IPS-NIHi7 (cell line): ENCODE measurements at regions not wholly inside any gene's neighbourhood (a gene's known extent, or its start where the extent isn't known, plus 50 kb on each side); places are given as distances from the start of the nearest gene placed in this dataset.

Source experiments
- DNase-seq: peaks from one replicate; pipeline ENCODE4 v3.0.0; 2012; ENCODE audit warnings: mixed read lengths; ENCODE audit errors: extremely low spot score

DNA sequence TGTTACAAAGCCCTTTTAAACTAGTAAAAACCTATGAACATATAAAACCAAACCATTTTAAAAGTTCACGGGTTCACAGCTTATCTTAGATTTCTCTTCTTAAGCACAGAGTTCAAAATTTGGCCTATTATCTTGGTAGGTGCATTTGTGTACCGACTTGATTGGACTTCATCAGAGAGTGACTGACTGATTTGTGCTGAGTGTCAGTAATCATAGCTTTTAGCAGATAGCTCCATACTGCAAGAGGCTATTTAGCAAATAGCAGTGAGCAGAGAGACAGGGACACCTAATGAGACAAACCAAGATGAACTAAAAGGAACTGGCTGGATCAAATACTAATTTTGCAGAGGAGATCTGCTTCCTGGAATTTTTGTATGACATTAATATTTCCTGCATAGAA, 274.5 kb downstream of the PRR16 start:
- no peak for DNase-seq

DNA sequence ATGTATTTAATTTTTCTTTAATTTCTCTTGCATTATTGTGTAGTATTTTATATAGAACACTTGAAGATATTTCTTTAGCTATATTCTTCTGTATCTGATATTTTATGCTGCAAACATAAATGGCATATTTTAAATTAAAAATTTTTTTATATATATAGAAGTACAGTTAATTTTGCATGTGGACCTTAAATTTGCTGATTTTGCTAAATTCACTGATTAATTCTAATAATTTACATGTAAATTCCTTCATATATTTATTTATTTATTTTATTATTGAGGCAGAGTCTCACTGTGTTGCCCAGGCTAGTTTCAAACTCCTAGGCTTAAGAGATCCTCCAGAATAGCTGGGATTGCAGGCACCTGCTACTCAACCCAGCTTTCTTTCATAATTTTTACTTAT, 276.9 kb downstream of the PRR16 start:
- DNase-seq, result no peak

DNA sequence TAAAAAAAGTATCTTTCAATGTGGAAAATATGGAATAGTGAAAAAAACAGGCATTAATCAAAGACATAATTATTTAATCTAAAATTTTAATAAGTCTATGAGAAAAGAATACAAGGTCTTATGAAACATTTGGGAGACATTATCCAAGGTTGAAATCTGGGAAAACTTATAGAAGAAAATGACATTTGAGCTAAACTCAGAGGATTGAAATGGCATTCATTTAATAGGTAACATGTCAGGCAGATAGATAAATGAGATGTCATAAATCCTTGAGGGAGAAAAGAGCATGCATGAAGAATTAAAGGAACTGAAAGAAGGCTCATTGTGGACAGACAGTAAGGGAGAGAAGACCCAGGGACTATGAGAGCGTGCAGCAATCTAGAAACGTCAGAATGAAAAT, 284.4 kb downstream of the PRR16 start:
- DNase-seq, result no peak

DNA sequence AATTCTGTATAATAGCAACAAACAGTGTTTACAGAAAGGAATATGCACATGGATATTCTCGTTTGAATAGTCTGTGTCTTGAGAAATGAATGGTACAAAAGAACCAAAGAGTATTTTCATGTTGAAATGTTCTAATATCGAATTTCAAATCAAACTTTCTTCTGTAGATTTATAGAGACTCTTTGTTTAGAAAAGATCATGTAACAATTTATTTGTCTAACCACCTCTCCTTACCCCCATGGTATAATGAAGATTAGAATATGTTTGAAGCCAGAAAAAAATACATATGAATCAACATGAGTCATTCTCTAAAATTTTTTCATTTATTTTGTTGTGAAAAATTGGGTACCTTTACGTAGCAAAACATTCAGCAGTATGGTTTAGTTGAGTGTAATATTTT, 285.6 kb downstream of the PRR16 start:
- no peak for DNase-seq

DNA sequence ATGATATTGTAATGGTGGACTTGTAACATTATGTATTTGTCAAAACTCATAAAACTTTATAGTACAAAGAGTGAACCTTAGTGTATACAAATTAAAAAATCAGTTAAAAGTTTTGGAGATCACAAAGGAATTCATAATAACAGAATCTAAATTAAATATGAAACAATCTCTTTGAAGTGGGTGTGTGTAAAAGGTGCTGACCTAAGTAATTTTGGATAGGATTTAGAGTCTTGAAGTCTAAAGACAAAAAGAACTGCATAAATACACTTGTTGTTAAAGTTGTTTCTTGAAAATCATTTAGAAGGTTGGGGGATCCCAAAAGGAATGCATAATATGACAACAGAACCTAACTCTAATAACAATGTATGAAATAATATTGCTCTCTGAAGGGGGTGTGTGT, 295.5 kb downstream of the PRR16 start:
- no peak for DNase-seq

DNA sequence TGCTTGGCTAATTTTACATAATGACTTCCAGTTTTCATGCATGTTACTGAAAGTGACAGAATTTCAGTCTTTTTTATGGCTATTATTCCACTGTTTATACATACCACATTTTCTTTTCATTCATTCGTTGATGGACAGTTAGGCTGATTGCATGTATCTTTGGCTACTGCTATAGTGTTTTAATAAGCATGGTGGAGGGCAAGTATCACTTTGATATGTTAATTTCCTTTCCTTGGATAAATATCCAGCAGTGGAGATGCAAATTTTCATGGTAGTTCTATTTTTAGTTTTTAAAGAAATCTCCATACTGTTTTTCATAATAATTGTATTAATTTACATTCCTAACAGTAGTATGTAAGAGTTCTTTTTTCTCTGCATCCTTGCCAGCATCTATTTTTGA, 297.9 kb downstream of the PRR16 start:
- DNase-seq, result no peak

DNA sequence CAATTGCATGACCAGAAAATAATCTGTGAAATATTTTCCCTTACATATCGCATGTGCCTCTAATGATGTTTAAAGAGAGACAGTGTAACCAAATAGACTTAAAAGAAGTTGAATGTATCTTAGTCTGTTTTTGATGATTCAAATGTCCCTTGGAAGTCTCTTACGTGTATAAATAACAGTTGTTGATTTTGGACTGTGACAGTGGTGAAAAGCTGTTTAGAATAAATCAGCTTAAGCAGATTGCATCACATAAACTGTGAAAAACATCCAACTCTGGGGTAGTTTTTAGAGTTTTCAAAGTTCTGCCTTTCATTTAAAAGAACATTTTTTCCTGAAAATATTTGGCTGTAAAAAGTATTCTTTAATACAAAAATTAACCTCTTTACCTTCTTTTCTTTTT, 301.1 kb downstream of the PRR16 start:
- no peak for DNase-seq

DNA sequence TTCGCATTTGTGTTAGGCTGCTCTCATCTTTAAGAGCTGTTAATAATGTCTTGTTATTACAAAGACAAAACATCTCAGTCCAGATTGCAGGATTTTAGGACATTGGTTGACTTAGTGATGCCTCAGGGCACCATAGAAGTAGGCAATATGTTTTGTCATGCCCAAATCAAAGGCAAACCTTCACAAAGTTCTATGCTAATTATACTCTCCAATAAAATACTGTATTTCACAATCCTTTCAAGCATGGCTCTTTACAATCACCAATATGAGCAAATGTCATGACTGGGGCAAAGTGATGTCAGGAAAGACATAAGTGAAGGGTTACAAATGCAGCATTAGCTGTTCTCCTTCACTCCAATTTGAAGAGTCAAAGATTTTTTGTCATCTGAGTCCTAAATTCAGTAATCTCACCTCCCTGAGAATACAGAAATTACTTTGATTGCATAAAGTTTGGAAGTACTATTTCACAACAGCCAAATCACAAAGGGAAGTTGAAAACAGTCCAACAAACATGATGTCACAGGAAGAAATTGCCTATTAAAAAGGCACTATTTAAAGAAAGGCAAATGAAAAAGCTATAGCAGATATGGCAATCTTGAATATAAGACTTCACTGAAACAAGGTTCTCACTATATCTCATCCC, 303.2 kb downstream of the PRR16 start:
- no peak for DNase-seq

DNA sequence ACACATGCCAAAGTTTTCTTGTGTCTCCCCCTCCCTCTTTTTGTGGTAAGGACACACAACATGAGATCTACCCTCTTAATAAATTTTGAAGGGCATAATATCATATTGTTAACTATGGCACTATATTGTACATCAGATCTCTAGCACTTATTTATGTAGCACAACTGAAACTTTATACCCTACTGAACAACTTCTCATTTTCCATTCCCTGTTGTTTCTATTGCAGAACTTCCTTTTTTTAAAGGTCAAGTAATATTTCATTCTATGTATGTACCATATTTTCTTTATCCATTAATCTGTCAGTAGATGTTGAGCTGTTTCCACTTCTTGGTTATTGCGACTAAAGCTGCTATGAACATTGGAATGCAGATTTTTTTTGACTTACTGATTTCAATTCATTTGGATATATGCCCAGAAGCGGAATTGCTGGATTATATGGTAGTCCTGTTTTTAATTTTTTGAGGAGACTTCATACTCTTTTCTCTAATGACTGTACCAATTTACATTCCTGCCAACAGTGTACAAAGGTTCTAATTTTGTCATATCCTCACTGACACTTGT, 305.3 kb downstream of the PRR16 start:
- no peak for DNase-seq

DNA sequence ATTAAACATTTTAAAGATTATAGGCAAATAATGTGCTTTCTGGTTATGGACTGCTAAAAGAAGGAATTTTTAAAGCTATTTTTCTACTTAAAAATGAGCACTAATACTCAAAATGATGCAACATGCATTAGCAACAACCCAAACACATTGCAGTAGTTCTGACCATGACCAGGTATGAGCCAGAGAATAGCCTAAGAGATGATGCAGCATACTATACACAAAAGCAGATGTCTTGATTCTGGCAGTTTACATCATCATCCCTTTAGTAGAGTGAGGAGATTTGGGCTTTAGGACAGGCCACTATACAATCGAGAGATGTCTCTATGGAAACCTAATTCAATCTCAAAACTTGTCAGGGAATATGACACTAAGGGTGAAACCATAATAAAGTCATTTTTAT, 307.1 kb downstream of the PRR16 start:
- DNase-seq, result no peak

DNA sequence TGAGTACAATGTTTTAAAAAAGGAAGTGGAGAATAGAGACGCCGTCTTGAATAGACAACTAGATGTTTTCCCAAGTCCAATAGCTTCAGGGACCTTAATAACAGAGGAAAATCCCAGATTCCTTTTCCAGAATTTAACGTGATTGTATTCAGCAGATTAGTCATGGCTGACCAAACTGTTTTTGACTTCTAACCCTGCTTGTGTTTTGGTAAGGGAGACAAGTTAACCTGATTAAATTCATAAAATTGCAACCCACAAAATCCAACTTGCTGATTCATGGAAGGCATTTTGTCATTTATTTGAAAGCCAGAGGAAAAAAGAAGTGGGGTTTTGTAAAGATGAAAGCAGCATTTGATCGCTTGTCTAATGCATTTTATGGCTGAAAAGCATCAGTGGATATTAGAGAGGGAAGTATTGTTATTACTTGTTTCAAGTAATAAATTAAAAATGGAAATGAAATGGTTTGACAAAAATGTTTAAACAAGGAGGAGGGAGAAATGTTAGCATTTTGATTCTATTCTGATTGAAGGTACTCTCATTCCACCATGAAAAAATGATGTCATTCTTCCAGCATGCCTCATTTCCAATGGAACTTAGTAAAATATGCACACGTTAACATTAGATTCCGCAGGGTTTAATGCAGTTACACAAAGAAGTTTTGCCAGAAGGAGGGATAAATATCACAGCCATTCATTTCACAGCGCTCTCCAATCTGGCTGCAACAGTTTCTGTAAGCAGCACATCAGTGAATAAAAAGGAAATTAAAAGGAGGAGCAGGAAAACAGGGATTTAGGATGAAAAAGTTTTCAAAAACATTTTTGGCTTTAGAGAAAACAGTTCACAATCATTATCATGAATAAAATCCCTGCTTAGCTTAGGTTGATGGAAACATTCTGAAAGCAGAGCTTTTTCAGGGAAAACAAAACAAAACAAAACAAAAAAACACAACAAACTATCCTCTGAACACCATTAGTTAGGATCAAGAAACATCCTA, 314.7 kb downstream of the PRR16 start:
- DNase-seq, result no peak

DNA sequence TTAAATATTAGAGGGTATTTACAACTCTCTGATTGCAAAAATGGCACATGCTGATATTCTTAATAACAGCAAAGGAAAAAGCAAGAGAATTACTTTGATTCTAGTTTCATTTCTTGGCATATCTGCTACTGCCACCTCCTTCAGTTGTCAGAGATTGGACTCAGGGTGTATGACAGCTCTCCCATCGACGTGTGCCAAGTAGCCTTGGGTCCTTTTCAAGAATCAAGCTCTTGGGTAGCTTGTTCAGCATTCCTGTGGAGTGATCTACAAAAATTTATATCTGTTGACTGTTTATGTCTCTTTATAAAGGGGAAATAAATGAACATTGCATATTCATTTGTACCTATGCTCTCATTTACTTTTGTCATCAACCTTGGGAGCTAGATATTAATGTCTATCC, 315.6 kb downstream of the PRR16 start:
- no peak for DNase-seq

DNA sequence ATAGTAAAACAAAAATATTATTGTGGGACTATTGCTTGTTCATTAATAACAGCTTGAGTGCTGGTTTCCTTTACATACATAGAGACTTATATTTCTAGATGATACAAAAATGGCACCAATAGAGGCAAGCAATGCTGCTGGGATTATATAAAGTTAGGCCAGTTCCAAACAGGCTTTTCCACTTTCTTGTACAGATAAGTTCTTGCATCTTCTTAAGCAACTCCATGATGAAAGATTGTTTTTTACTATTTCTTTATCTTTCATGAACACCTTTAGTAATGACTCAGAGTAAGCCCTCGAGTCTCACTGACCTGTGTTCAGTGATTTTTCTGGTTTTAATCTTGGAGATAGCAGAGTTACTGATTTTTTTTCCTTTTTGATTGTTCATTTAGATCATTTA, 324.4 kb downstream of the PRR16 start:
- no peak for DNase-seq

DNA sequence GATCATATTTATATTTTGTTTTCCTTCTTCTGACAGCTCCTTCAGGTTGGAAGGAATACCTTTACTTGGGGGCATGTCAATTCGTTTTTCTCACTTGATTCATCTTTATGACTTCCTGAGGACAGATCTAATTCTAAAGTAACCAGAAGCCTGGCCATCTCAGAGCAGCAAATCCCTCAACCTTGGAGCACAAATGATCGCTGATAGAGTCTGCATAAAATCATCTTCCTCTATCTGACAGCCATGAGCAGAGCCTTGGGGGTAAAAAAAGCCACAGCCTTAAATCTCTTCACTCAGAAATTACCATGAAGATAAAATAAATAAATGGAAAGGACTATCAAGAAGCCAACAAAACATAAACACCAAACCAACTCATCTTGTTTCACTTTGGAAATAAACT, 325.8 kb downstream of the PRR16 start:
- DNase-seq, result no peak

DNA sequence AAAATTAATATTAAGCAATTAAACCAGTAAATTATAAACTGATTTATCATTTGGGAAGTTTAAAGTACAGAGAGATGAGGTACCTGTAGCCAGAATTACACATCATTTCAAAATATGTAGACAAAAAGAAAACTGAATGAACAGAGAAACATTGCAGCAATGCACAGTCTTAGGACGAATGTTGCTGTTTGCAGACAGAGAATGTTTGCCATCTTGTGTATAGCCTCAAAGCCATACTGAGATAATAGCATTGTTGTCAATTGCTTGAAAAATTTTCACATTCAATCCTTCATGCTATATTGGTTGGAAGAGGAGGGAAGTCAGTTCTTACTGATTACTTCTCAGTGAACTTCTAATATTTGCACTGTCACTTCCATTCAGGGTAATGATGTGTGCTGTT, 326.2 kb downstream of the PRR16 start:
- DNase-seq, result no peak

DNA sequence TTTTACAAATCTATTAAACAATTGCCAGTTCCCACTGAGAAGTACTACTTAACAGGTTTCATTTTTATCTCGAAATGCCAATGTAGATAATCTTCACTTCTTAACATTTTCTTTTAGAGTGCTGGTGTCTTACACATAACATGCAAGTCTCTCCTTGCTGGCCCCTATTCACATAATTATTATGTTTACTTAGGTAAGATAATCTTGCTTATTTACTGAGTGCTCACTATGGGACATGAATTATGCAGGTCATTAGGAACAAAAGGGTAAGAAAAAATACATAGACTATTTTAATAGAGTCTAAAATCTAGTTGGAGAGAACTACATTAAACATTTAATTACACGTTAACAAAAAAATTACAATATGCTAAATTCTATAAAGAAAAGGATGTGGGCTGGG, 328.4 kb downstream of the PRR16 start:
- no peak for DNase-seq

DNA sequence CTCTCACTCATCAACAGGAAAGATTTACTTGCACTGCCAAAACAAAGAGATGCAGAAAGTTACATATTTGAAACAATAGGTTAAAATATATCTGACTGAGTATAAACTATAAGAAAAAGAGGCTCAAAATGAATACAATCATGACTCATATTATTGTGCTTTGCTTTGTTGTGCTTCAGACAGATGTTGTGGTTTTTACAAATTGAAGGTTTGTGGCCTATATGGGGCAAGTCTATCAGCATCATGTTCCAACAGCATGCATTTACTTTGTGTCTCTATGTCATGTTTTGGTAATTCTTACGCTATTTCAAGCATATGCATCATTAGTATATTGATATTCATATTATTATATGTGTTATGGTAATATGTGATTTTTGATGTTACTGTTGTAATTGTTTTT, 330.0 kb downstream of the PRR16 start:
- DNase-seq, result no peak

DNA sequence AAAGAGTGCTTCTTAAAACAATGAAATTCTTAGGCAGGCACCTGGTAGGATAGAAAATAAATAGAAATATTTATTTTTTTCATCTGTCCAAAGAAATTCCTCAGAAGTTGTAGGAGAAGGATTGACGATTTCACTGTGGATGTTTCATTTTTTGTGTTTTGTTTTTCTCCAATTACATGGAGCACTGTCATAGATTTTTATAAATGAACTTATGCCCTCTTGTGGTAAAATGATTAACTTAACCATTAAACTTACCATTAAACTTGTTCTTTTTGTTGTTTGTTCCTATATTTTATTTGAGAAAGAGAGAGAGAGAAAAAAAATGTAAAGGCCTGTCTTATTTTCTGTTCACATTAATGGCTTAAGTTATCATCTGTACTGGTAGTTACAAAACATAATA, 339.2 kb downstream of the PRR16 start:
- DNase-seq, result no peak

DNA sequence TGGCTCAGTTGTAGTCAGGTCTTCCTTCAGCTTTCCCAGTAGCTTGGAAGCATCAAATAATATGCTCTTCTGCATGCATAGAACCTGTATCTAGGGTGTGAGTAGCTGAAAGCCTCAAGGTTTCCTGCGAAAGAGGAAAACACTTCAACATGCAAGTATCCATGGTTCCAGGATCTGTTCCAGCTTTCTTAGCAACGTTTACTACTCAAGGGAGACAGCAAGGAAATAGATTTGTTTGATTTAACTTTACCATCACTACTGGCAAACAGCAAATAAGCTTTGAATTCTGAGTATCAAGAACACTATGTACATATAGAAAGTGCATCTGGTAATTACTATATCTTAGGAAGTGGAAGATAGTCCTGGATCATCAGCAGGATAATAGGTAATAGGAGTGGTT, 341.0 kb downstream of the PRR16 start:
- no peak for DNase-seq

DNA sequence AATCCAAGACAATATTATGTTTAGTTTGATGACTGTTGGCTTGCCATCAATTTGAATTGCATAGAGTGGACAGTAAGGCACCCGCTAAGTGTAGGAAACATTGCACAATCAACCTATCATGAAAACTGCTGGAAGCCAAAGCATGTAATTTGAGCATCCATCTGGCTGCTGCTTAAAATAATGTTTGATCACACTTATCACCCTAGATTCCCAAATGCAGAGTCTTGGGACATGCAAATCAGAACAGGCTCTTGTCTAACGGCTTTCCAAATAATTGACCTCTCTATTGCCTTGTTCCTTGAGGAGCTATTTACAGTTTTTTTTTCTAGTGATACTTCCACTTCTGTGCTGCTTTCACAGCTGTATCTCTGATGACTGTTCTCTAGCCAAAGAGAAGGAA, 342.1 kb downstream of the PRR16 start:
- DNase-seq, result no peak

DNA sequence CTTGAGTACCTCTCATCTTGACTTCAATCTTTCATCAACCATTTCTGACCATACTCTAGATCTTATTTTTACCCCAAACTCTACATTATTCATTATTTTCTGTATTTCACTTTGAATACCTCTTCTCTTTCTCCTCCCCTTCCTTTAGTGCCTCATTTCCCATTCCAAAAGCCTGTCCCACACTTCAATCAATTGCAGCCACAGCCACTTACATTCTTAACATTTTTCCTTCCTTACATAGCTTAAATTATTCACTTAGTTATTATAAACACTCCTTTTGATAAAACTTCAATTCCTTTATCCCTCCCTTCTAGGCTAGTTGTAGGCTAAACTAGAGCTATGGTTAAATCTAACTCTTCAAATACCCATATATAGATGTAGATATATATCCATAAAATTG, 344.0 kb downstream of the PRR16 start:
- DNase-seq, result no peak

DNA sequence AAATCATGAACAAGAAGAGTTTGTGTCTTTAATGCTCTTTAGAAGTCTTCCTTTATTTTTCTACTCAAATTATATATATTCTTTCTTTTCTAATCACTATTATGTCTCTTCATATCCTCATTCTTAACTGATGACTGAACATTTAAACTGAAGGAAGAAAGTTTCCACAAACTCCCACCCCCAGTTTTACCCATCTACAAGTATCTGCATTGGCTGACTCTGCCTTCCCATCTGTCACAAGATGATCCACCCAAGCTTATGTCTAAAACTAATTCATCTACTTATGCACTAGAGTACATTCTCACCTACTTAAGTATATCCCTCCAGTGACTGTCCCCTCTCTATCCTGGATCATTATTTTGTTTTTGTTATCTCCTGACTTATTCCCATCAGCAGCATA, 344.5 kb downstream of the PRR16 start:
- DNase-seq, result no peak

DNA sequence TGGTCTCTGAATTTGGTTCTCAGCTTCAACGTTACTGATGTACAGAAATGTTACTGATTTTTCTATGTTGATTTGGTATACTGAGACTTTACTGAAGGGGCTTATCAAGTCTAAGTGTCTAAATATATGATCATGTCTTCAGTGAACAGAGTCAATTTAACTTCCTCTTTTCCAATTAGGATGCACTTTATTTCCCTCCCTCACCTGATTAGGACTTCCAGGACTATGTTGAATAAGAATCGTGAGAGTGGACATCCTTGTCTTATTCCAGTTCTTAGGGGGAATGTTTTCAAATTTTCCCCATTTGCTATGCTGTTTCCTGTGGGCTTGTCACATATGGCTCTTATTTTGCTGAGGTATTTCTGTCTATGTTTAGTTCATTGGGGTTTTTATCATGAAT, 349.5 kb downstream of the PRR16 start:
- DNase-seq, result no peak
